ENCODE measurements at regions not wholly inside any gene's neighbourhood (a gene's known extent, or its start where the extent isn't known, plus 50 kb on each side); places are given as distances from the start of the nearest gene placed in this dataset.

- ATAC-seq (no peak), DNase-seq (no peak)
- H3K27ac Mint-ChIP-seq, result no peak overlapping the region
- H3K4me1 Mint-ChIP-seq, result no peaks in the 10 kb centered on the region
- no peak overlapping the region for H3K4me3 Mint-ChIP-seq
- H3K27me3 Mint-ChIP-seq, result no peaks in the 10 kb centered on the region
- no peaks in the 10 kb centered on the region for H3K9me3 ChIP-seq (ENCODE audit: control insufficient read depth, low read length, poor library complexity, severe bottlenecking)
- H3K36me3 Mint-ChIP-seq (ENCODE audit: low read depth), result no peaks in the 10 kb centered on the region
These were observed 352.1 kb upstream of the KIF2A start for GRCh38 chr5:61953913-61954312.

GRCh38 chr5:61964201-61964600 is 341.8 kb upstream of the KIF2A start:
- Mint-ChIP-seq H3K27ac (no peak overlapping the region), H3K27me3 (peaks cover 12% of the 10 kb centered on the region), H3K4me1 (no peaks in the 10 kb centered on the region), H3K4me3 (no peak overlapping the region), H3K36me3 (ENCODE audit: low read depth) (no peaks in the 10 kb centered on the region)
- H3K9me3 ChIP-seq (ENCODE audit: control insufficient read depth, low read length, poor library complexity, severe bottlenecking), result no peaks in the 10 kb centered on the region
- ATAC-seq, result no peak
- DNase-seq, result no peak

GRCh38 chr5:61965069-61965468 is 340.9 kb upstream of the KIF2A start:
- Mint-ChIP-seq H3K4me1 (no peaks in the 10 kb centered on the region), H3K27me3 (peaks cover 12% of the 10 kb centered on the region), H3K36me3 (ENCODE audit: low read depth) (no peaks in the 10 kb centered on the region), H3K4me3 (no peak overlapping the region), H3K27ac (no peak overlapping the region)
- ATAC-seq (no peak), DNase-seq (no peak)
- no peaks in the 10 kb centered on the region for H3K9me3 ChIP-seq (ENCODE audit: control insufficient read depth, low read length, poor library complexity, severe bottlenecking)

- Mint-ChIP-seq H3K27me3 (peaks cover 12% of the 10 kb centered on the region), H3K4me3 (no peak overlapping the region), H3K4me1 (no peaks in the 10 kb centered on the region), H3K36me3 (ENCODE audit: low read depth) (no peaks in the 10 kb centered on the region), H3K27ac (no peak overlapping the region)
- no peak for ATAC-seq
- no peak for DNase-seq
- no peaks in the 10 kb centered on the region for H3K9me3 ChIP-seq (ENCODE audit: control insufficient read depth, low read length, poor library complexity, severe bottlenecking)
These were observed 340.5 kb upstream of the KIF2A start for GRCh38 chr5:61965490-61965889.

- Mint-ChIP-seq H3K27me3 (peaks cover 12% of the 10 kb centered on the region), H3K27ac (no peak overlapping the region)
These were observed 339.6 kb upstream of the KIF2A start for GRCh38 chr5:61966296-61966955.

GRCh38 chr5:61966997-61967396 is 339.0 kb upstream of the KIF2A start:
- H3K36me3 Mint-ChIP-seq (ENCODE audit: low read depth), result no peaks in the 10 kb centered on the region
- ATAC-seq (no peak), DNase-seq (no peak)
- no peaks in the 10 kb centered on the region for H3K4me1 Mint-ChIP-seq
- no peak overlapping the region for H3K4me3 Mint-ChIP-seq
- no peak overlapping the region for H3K27ac Mint-ChIP-seq
- H3K9me3 ChIP-seq (ENCODE audit: control insufficient read depth, low read length, poor library complexity, severe bottlenecking), result no peaks in the 10 kb centered on the region
- H3K27me3 Mint-ChIP-seq, result peaks cover 12% of the 10 kb centered on the region

More at GRCh38 chr5:61966296-61966955, 339.6 kb upstream of the KIF2A start:
- no peak for ATAC-seq
- H3K36me3 Mint-ChIP-seq (ENCODE audit: low read depth), result no peaks in the 10 kb centered on the region
- no peak for DNase-seq
- H3K9me3 ChIP-seq (ENCODE audit: control insufficient read depth, low read length, poor library complexity, severe bottlenecking), result no peaks in the 10 kb centered on the region
- H3K4me1 Mint-ChIP-seq, result no peaks in the 10 kb centered on the region
- no peak overlapping the region for H3K4me3 Mint-ChIP-seq

- H3K9me3 ChIP-seq (ENCODE audit: control insufficient read depth, low read length, poor library complexity, severe bottlenecking), result no peaks in the 10 kb centered on the region
- no peaks in the 10 kb centered on the region for H3K4me1 Mint-ChIP-seq
- H3K27ac Mint-ChIP-seq, result no peak overlapping the region
- DNase-seq, result no peak
- ATAC-seq, result no peak
- H3K27me3 Mint-ChIP-seq, result peaks cover 12% of the 10 kb centered on the region
- H3K36me3 Mint-ChIP-seq (ENCODE audit: low read depth), result no peaks in the 10 kb centered on the region
- H3K4me3 Mint-ChIP-seq, result no peak overlapping the region
These were observed 338.3 kb upstream of the KIF2A start for GRCh38 chr5:61967681-61968080.

GRCh38 chr5:61969347-61969746 is 336.7 kb upstream of the KIF2A start:
- no peaks in the 10 kb centered on the region for H3K9me3 ChIP-seq (ENCODE audit: control insufficient read depth, low read length, poor library complexity, severe bottlenecking)
- no peaks in the 10 kb centered on the region for H3K4me1 Mint-ChIP-seq
- no peak overlapping the region for H3K4me3 Mint-ChIP-seq
- no peak overlapping the region for H3K27ac Mint-ChIP-seq
- H3K36me3 Mint-ChIP-seq (ENCODE audit: low read depth), result no peaks in the 10 kb centered on the region
- no peak for DNase-seq
- H3K27me3 Mint-ChIP-seq, result peaks cover 12% of the 10 kb centered on the region
- ATAC-seq, result no peak

GRCh38 chr5:61969755-61970154 is 336.3 kb upstream of the KIF2A start:
- ATAC-seq, result no peak
- no peaks in the 10 kb centered on the region for H3K36me3 Mint-ChIP-seq (ENCODE audit: low read depth)

GRCh38 chr5:61970218-61970617 is 335.8 kb upstream of the KIF2A start:
- Mint-ChIP-seq H3K4me1 (no peaks in the 10 kb centered on the region), H3K4me3 (no peak overlapping the region), H3K27me3 (peaks cover 12% of the 10 kb centered on the region), H3K27ac (no peak overlapping the region), H3K36me3 (ENCODE audit: low read depth) (no peaks in the 10 kb centered on the region)
- ATAC-seq (no peak), DNase-seq (no peak)
- H3K9me3 ChIP-seq (ENCODE audit: control insufficient read depth, low read length, poor library complexity, severe bottlenecking), result no peaks in the 10 kb centered on the region

More at GRCh38 chr5:61969755-61970154, 336.3 kb upstream of the KIF2A start:
- Mint-ChIP-seq H3K4me1 (no peaks in the 10 kb centered on the region), H3K27me3 (peaks cover 12% of the 10 kb centered on the region), H3K27ac (no peak overlapping the region), H3K4me3 (no peak overlapping the region)
- no peak for DNase-seq
- no peaks in the 10 kb centered on the region for H3K9me3 ChIP-seq (ENCODE audit: control insufficient read depth, low read length, poor library complexity, severe bottlenecking)

GRCh38 chr5:61974680-61975079 is 331.3 kb upstream of the KIF2A start:
- H3K27me3 Mint-ChIP-seq, result no peaks in the 10 kb centered on the region
- H3K4me3 Mint-ChIP-seq, result no peak overlapping the region
- DNase-seq (no peak), ATAC-seq (no peak)
- H3K27ac Mint-ChIP-seq, result no peak overlapping the region
- no peaks in the 10 kb centered on the region for H3K36me3 Mint-ChIP-seq (ENCODE audit: low read depth)
- no peaks in the 10 kb centered on the region for H3K4me1 Mint-ChIP-seq
- H3K9me3 ChIP-seq (ENCODE audit: control insufficient read depth, low read length, poor library complexity, severe bottlenecking), result no peaks in the 10 kb centered on the region

- ATAC-seq (no peak), DNase-seq (no peak)
- no peaks in the 10 kb centered on the region for H3K9me3 ChIP-seq (ENCODE audit: control insufficient read depth, low read length, poor library complexity, severe bottlenecking)
- no peak overlapping the region for H3K27ac Mint-ChIP-seq
- H3K36me3 Mint-ChIP-seq (ENCODE audit: low read depth), result no peaks in the 10 kb centered on the region
- no peaks in the 10 kb centered on the region for H3K4me1 Mint-ChIP-seq
- H3K4me3 Mint-ChIP-seq, result no peak overlapping the region
- H3K27me3 Mint-ChIP-seq, result no peaks in the 10 kb centered on the region
These were observed 324.1 kb upstream of the KIF2A start for GRCh38 chr5:61981886-61982285.

- H3K27ac Mint-ChIP-seq, result no peak overlapping the region
- H3K4me1 Mint-ChIP-seq, result no peaks in the 10 kb centered on the region
- H3K36me3 Mint-ChIP-seq (ENCODE audit: low read depth), result no peaks in the 10 kb centered on the region
- H3K27me3 Mint-ChIP-seq, result peaks cover 4% of the 10 kb centered on the region
- ATAC-seq (no peak), DNase-seq (no peak)
- H3K4me3 Mint-ChIP-seq, result no peak overlapping the region
- peaks cover 5% of the 10 kb centered on the region for H3K9me3 ChIP-seq (ENCODE audit: control insufficient read depth, low read length, poor library complexity, severe bottlenecking)
These were observed 314.6 kb upstream of the KIF2A start for GRCh38 chr5:61991430-61991829.

GRCh38 chr5:61991866-61992265 is 314.1 kb upstream of the KIF2A start:
- H3K4me1 Mint-ChIP-seq, result no peaks in the 10 kb centered on the region
- no peak overlapping the region for H3K27ac Mint-ChIP-seq
- ATAC-seq (no peak), DNase-seq (no peak)
- peaks cover 5% of the 10 kb centered on the region for H3K9me3 ChIP-seq (ENCODE audit: control insufficient read depth, low read length, poor library complexity, severe bottlenecking)
- no peaks in the 10 kb centered on the region for H3K36me3 Mint-ChIP-seq (ENCODE audit: low read depth)
- peaks cover 7% of the 10 kb centered on the region for H3K27me3 Mint-ChIP-seq
- H3K4me3 Mint-ChIP-seq, result no peak overlapping the region

Data from T-helper 17 cell (primary cell).